ENCODE measurements at regions not wholly inside any gene's neighbourhood (a gene's known extent, or its start where the extent isn't known, plus 50 kb on each side); places are given as distances from the start of the nearest gene placed in this dataset.

DNA sequence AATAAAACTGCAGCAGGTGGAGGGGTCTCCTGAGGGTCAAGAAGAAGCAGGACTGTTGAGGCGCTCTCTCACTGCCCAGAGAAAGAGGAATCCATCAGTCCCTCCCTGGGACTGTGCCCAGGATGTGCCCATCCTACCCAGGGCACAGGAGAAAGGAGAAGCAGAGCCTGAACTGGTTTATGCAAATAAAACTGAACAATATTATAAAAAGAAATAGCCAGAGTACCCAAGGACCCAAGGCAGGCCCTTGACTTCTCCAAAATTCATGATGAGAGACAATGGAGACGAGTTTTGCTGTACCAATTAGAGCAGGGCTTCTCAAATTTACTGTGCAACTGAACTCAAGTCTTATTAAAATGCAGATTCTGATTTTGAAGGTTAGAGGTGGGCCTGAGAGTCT lies 211.0 kb downstream of the IGSF11 start:
- H3K4me1 ChIP-seq (ENCODE audit: control insufficient read depth in 2 of 3, insufficient read depth in 2 of 3, low read depth in 1 of 3, low read length in 3 of 3): no peaks in the 10 kb centered on the region
- no peak for DNase-seq
- H3K9me3 ChIP-seq (ENCODE audit: control insufficient read depth in 2 of 3, insufficient read depth in 1 of 3, low read length in 3 of 3): no peaks in the 10 kb centered on the region
- H3K4me3 ChIP-seq (ENCODE audit: low read length in 3 of 3): no peak overlapping the region
- no peaks in the 10 kb centered on the region for H3K27me3 ChIP-seq (ENCODE audit: control insufficient read depth, insufficient read depth, low read length)
- intact Hi-C loops (cut with DNase I): no loop called here
- FAIRE-seq: no peak
- TF ChIP-seq, protein P1, sequence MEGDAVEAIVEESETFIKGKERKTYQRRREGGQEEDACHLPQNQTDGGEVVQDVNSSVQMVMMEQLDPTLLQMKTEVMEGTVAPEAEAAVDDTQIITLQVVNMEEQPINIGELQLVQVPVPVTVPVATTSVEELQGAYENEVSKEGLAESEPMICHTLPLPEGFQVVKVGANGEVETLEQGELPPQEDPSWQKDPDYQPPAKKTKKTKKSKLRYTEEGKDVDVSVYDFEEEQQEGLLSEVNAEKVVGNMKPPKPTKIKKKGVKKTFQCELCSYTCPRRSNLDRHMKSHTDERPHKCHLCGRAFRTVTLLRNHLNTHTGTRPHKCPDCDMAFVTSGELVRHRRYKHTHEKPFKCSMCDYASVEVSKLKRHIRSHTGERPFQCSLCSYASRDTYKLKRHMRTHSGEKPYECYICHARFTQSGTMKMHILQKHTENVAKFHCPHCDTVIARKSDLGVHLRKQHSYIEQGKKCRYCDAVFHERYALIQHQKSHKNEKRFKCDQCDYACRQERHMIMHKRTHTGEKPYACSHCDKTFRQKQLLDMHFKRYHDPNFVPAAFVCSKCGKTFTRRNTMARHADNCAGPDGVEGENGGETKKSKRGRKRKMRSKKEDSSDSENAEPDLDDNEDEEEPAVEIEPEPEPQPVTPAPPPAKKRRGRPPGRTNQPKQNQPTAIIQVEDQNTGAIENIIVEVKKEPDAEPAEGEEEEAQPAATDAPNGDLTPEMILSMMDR (IDR thresholded peaks at IDR 0.05; ENCODE audit: borderline replicate concordance, extremely low read depth, insufficient read depth): no peak
- no peak overlapping the region for H3K27ac ChIP-seq (ENCODE audit: low read depth in 2 of 2, low read length in 2 of 2)
- no peaks in the 10 kb centered on the region for H3K36me3 ChIP-seq (ENCODE audit: control insufficient read depth in 2 of 3, insufficient read depth in 3 of 3, low read length in 3 of 3)
- H3K9ac ChIP-seq (ENCODE audit: low read length in 3 of 3): no peak overlapping the region

DNA sequence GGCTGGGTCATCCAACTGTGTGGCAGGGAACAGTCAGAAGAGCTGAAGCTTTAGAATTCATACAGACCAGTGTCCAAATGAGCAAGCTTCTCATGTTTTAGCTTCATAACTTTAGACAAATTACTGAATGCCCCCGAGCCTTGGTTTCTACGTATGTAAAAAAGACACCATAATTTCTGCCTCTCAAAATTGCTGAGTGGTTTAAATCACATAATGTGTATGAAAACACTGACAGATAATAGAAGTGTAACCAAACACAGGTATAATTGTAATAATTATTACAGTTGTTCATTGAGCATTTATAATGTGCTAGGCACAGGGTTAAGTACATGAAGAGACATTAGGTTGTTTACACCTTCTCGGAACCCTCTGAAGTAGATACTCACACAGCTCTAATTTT lies 207.2 kb downstream of the IGSF11 start:
- H3K27ac ChIP-seq (ENCODE audit: low read depth in 2 of 2, low read length in 2 of 2): no peak overlapping the region
- intact Hi-C loops (cut with DNase I): no loop called here
- no peaks in the 10 kb centered on the region for H3K9me3 ChIP-seq (ENCODE audit: control insufficient read depth in 2 of 3, insufficient read depth in 1 of 3, low read length in 3 of 3)
- TF ChIP-seq, protein P1 (IDR thresholded peaks at IDR 0.05; ENCODE audit: borderline replicate concordance, extremely low read depth, insufficient read depth): no peak
- no peak for FAIRE-seq
- no peaks in the 10 kb centered on the region for H3K4me1 ChIP-seq (ENCODE audit: control insufficient read depth in 2 of 3, insufficient read depth in 2 of 3, low read depth in 1 of 3, low read length in 3 of 3)
- H3K27me3 ChIP-seq (ENCODE audit: control insufficient read depth, insufficient read depth, low read length): no peaks in the 10 kb centered on the region
- no peak overlapping the region for H3K9ac ChIP-seq (ENCODE audit: low read length in 3 of 3)
- no peak overlapping the region for H3K4me3 ChIP-seq (ENCODE audit: low read length in 3 of 3)
- DNase-seq: no peak
- no peaks in the 10 kb centered on the region for H3K36me3 ChIP-seq (ENCODE audit: control insufficient read depth in 2 of 3, insufficient read depth in 3 of 3, low read length in 3 of 3)

DNA sequence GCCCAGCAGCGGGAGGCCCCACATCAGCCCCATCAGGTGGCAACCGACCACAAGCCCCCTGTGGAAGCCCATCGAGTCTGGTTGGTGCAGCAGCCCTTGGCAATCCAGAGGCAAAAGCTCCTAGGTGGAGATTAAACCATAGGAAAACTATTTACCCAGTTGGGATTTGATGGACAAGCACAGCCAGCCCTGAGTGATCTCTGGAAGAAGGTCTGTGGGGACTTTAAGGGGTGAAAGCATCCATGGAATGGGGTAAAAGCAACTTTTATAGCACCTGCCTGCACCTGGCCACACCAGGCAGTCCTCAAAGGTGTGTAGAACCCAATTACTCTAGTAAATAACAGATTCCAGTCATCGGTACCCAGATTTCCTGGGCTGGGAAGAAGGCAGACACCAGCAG lies 206.3 kb downstream of the IGSF11 start:
- Histone ChIP-seq H3K9ac (ENCODE audit: low read length in 3 of 3) (no peak overlapping the region), H3K4me3 (ENCODE audit: low read length in 3 of 3) (no peak overlapping the region), H3K27me3 (ENCODE audit: control insufficient read depth, insufficient read depth, low read length) (no peaks in the 10 kb centered on the region), H3K9me3 (ENCODE audit: control insufficient read depth in 2 of 3, insufficient read depth in 1 of 3, low read length in 3 of 3) (no peaks in the 10 kb centered on the region), H3K27ac (ENCODE audit: low read depth in 2 of 2, low read length in 2 of 2) (no peak overlapping the region), H3K36me3 (ENCODE audit: control insufficient read depth in 2 of 3, insufficient read depth in 3 of 3, low read length in 3 of 3) (no peaks in the 10 kb centered on the region), H3K4me1 (ENCODE audit: control insufficient read depth in 2 of 3, insufficient read depth in 2 of 3, low read depth in 1 of 3, low read length in 3 of 3) (no peaks in the 10 kb centered on the region)
- TF ChIP-seq, protein P1 (IDR thresholded peaks at IDR 0.05; ENCODE audit: borderline replicate concordance, extremely low read depth, insufficient read depth): no peak
- DNase-seq (no peak), FAIRE-seq (no peak)
- intact Hi-C loops (cut with DNase I): no loop called here

DNA sequence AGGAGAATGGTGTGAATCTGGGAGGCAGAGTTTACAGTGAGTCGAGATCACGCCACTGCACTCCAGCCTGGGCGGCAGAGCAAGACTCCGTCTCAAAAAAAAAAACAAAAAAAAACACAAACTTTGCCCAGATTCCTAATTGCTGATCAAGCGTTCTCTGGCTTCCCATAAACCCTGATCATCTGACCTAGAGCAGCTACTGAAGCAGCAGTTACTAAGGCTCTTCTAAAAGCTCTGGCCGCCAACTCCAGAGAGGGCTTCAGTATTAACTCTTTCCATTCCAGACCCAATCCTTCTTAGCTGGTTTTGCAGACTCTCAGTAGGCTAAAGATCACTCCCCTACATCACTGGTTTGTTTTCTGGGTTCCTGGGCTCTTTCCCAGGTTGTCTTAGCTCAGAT lies 201.6 kb downstream of the IGSF11 start:
- H3K4me3 ChIP-seq (ENCODE audit: low read length in 3 of 3): no peak overlapping the region
- no peak overlapping the region for H3K9ac ChIP-seq (ENCODE audit: low read length in 3 of 3)
- FAIRE-seq (no peak), DNase-seq (peak in 2 of 5 donors; percentile 10 to 20)
- H3K27me3 ChIP-seq (ENCODE audit: control insufficient read depth, insufficient read depth, low read length): no peaks in the 10 kb centered on the region
- H3K9me3 ChIP-seq (ENCODE audit: control insufficient read depth in 2 of 3, insufficient read depth in 1 of 3, low read length in 3 of 3): peaks cover 0 to 3% (median 0%) of the 10 kb centered on the region in 3 donors
- no peak overlapping the region for H3K27ac ChIP-seq (ENCODE audit: low read depth in 2 of 2, low read length in 2 of 2)
- H3K4me1 ChIP-seq (ENCODE audit: control insufficient read depth in 2 of 3, insufficient read depth in 2 of 3, low read depth in 1 of 3, low read length in 3 of 3): no peaks in the 10 kb centered on the region
- intact Hi-C loops (cut with DNase I): no loop called here
- no peaks in the 10 kb centered on the region for H3K36me3 ChIP-seq (ENCODE audit: control insufficient read depth in 2 of 3, insufficient read depth in 3 of 3, low read length in 3 of 3)
- TF ChIP-seq, protein P1 (IDR thresholded peaks at IDR 0.05; ENCODE audit: borderline replicate concordance, extremely low read depth, insufficient read depth): no peak

Measured in kidney (tissue), 13 donors.